Neuronal stem cell (in vitro differentiated cells): ENCODE measurements at regions not wholly inside any gene's neighbourhood (a gene's known extent, or its start where the extent isn't known, plus 50 kb on each side); places are given as distances from the start of the nearest gene placed in this dataset.
"Not testable (repeated sequence)": the region's sequence is repeated elsewhere in the genome, so short reads cannot be mapped to it uniquely, and the experiment has no call there.

Experiments
- DNase-seq: peaks from one replicate; pipeline ENCODE4 v3.0.0-alpha.2; 2013; ENCODE audit warnings: low spot score
- H2AFZ ChIP-seq: one replicate; pipeline ENCODE4 v1.6.1; 2013; ENCODE audit warnings: mild to moderate bottlenecking, low read length, inconsistent platforms
- H2AK5ac ChIP-seq: 2 replicates; pipeline ENCODE4 v1.6.1; 2013; ENCODE audit warnings: low read depth, mild to moderate bottlenecking, inconsistent platforms, low read length, moderate library complexity, mixed read lengths
- H2BK120ac ChIP-seq: 2 replicates; pipeline ENCODE4 v1.6.1; 2013; ENCODE audit warnings: low read depth, mild to moderate bottlenecking, inconsistent platforms, low read length, moderate library complexity, mixed read lengths
- H2BK12ac ChIP-seq: one replicate; pipeline ENCODE4 v1.6.1; 2013; ENCODE audit warnings: low read length, inconsistent platforms
- H2BK15ac ChIP-seq: 2 replicates; pipeline ENCODE4 v1.6.1; 2013; ENCODE audit warnings: mild to moderate bottlenecking, low read length, inconsistent platforms, mixed read lengths
- H2BK5ac ChIP-seq: one replicate; pipeline ENCODE4 v1.6.1; 2013; ENCODE audit warnings: inconsistent platforms, mild to moderate bottlenecking, low read length, moderate library complexity
- H3K14ac ChIP-seq: one replicate; pipeline ENCODE4 v1.6.1; 2013; ENCODE audit warnings: low read length, inconsistent platforms
- H3K18ac ChIP-seq: 2 replicates; pipeline ENCODE4 v1.6.1; 2013; ENCODE audit warnings: low read length, inconsistent platforms
- H3K23ac ChIP-seq: 2 replicates; pipeline ENCODE4 v1.6.1; 2013; ENCODE audit warnings: low read depth, mild to moderate bottlenecking, mixed read lengths, low read length, inconsistent platforms; ENCODE audit not compliant: poor library complexity
- H3K27ac ChIP-seq: replicated peaks from 3 replicates; pipeline ENCODE4 v1.5.1; 2013; ENCODE audit warnings: low read length, inconsistent platforms
- H3K27me3 ChIP-seq, 3 experiments: 2 replicates each; pipeline ENCODE4 v1.6.1; 2013; ENCODE audit warnings: low read length in 3 of 3, mild to moderate bottlenecking in 2 of 3, inconsistent platforms in 1 of 3, low read depth in 1 of 3, mixed read lengths in 1 of 3, moderate library complexity in 1 of 3; ENCODE audit not compliant: control insufficient read depth in 3 of 3, insufficient read depth in 3 of 3
- H3K36me3 ChIP-seq, 2 donors: replicated peaks in 1 of 2; 2 replicates each; pipeline ENCODE4 v1.6.1; 2013; ENCODE audit warnings: low read length in 2 of 2; ENCODE audit not compliant: control insufficient read depth in 2 of 2, insufficient read depth in 2 of 2
- H3K4ac ChIP-seq: 2 replicates; pipeline ENCODE4 v1.6.1; 2013; ENCODE audit warnings: inconsistent platforms, mild to moderate bottlenecking, low read length, moderate library complexity
- H3K4me1 ChIP-seq, 2 donors: 1 replicate in 1 of 2; 2 replicates in 1 of 2; pipeline ENCODE4 v1.6.1; 2013; ENCODE audit warnings: low read length in 2 of 2, low read depth in 1 of 2; ENCODE audit not compliant: control insufficient read depth in 2 of 2, insufficient read depth in 1 of 2
- H3K4me2 ChIP-seq: one replicate; pipeline ENCODE4 v1.6.1; 2013; ENCODE audit warnings: mild to moderate bottlenecking, low read length, inconsistent platforms; ENCODE audit not compliant: insufficient read depth, poor library complexity, severe bottlenecking
- H3K4me3 ChIP-seq, 2 donors: 2 replicates each; pipeline ENCODE4 v1.5.1; 2013; ENCODE audit warnings: low read length in 2 of 2, mild to moderate bottlenecking in 2 of 2, inconsistent platforms in 1 of 2, moderate library complexity in 1 of 2
- H3K79me1 ChIP-seq: one replicate; pipeline ENCODE4 v1.6.1; 2013; ENCODE audit warnings: low read depth, mild to moderate bottlenecking, inconsistent platforms, low read length, moderate library complexity
- H3K9ac ChIP-seq: one replicate; pipeline ENCODE4 v1.6.1; 2013; ENCODE audit warnings: mild to moderate bottlenecking, low read depth, low read length, inconsistent platforms; ENCODE audit not compliant: poor library complexity
- H3K9me3 ChIP-seq, 2 donors: replicated peaks in 1 of 2; 2 replicates each; pipeline versions ENCODE3 to v1.6.1; 2013; ENCODE audit warnings: low read length in 2 of 2, mild to moderate bottlenecking in 2 of 2, inconsistent platforms in 1 of 2, low read depth in 1 of 2, mixed read lengths in 1 of 2, moderate library complexity in 1 of 2; ENCODE audit not compliant: control insufficient read depth in 2 of 2, insufficient read depth in 1 of 2
- H4K8ac ChIP-seq: one replicate; pipeline ENCODE4 v1.6.1; 2013; ENCODE audit warnings: low read depth, mild to moderate bottlenecking, inconsistent platforms, low read length, moderate library complexity
- H4K91ac ChIP-seq: one replicate; pipeline ENCODE4 v1.6.1; 2013; ENCODE audit warnings: low read length, low read depth, mild to moderate bottlenecking, inconsistent platforms; ENCODE audit not compliant: poor library complexity
- WGBS, 2 donors: extraction: QIAGEN DNeasy Blood & Tissue Kit; methylation state at CpG; one replicate each; pipeline ENCODE4 v1.1.7; 2013; ENCODE audit warnings: missing lambda C conversion rate in 2 of 2, mixed read lengths in 1 of 2; ENCODE audit not compliant: insufficient read length in 2 of 2, insufficient replicate concordance in 1 of 2; ENCODE audit errors: extremely low coverage in 2 of 2; 5-methylcytosine and 5-hydroxymethylcytosine counted together

DNA sequence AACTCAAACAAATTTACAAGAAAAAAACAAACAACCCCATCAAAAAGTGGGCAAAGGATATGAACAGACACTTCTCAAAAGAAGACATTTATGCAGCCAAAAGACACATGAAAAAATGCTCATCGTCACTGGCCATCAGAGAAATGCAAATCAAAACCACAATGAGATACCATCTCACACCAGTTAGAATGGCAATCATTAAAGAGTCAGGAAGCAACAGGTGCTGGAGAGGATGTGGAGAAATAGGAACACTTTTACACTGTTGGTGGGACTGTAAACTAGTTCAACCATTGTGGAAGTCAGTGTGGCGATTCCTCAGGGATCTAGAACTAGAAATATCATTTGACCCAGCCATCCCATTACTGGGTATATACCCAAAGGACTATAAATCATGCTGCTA lies 228.1 kb upstream of the AKR1E2 start:
- H2AFZ ChIP-seq, H4K91ac ChIP-seq, H2BK12ac ChIP-seq, H3K36me3 ChIP-seq, H4K8ac ChIP-seq, H2AK5ac ChIP-seq, H3K4me2 ChIP-seq, H3K4me3 ChIP-seq, H2BK120ac ChIP-seq, H3K27ac ChIP-seq, H3K18ac ChIP-seq, H2BK5ac ChIP-seq, H3K9me3 ChIP-seq, H3K9ac ChIP-seq, DNase-seq, H2BK15ac ChIP-seq, H3K27me3 ChIP-seq, H3K4me1 ChIP-seq, H3K23ac ChIP-seq, H3K14ac ChIP-seq, H3K4ac ChIP-seq, H3K79me1 ChIP-seq: not testable (repeated sequence)
- no CpG with 5 or more reads among the region's 2 CpGs for WGBS, 2 donors

DNA sequence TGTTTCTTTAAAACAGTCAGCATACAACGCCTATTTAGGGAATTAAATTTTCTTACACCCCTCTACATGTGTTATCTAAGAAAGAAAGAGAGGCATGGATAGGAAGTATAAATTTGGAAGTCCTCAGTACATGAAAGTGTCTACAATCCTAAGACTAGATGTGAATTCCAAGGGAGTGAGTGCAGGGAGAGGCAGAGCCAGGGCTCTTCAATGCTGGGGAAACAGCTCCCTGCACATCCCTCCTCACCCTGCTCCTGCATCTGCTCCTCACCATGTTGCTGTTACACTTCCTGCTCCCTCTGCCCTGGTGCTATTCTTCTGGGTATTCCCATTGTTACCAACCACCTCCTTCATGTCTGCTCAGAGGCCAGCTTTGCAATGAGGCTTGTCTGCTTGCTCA lies 229.1 kb upstream of the AKR1E2 start:
- Histone ChIP-seq H2BK5ac (no peak overlapping the region), H2AFZ (peak overlapping the region; percentile 7), H3K9ac (no peak overlapping the region)

DNA sequence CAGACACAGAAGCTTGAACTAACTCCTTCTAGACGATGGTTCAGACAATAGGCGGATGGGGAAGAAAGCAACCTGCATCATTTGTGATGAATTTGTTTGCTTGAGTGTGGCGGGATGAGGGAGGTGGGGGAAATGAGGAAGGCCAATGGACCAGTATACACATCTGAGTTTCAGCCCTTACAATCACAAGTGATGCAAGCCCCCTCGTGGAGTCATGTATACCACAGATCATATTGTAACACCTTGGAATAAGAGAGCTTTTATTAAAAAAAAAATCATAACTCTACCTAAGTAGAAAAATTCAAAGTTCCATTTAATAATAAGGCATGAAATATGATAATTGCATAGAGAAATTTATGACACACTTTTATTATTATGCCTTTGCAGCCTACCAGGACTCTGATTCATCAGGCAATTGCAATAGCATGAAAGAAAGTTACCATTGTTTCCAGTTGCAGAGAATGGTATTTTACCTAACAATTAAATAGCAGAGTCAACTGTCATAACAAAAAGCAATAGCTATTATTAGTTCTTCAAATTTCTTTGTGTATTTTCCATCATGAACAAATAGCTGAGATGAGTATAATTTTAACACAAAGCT lies 230.2 kb upstream of the AKR1E2 start:
- no peak overlapping the region for H3K18ac ChIP-seq
- H3K9me3 ChIP-seq, result no peaks in the 10 kb centered on the region
- no peak overlapping the region for H2BK12ac ChIP-seq
- no peak for DNase-seq
- no peak overlapping the region for H3K4me2 ChIP-seq
- H4K91ac ChIP-seq, result no peak overlapping the region
- H3K9ac ChIP-seq, result no peak overlapping the region
- no peak overlapping the region for H2BK120ac ChIP-seq
- H3K14ac ChIP-seq, result no peak overlapping the region
- H2AK5ac ChIP-seq, result no peak overlapping the region
- H3K4me3 ChIP-seq, result no peak overlapping the region
- no peak overlapping the region for H3K4ac ChIP-seq
- no peak overlapping the region for H4K8ac ChIP-seq
- no peaks in the 10 kb centered on the region for H3K36me3 ChIP-seq
- H3K27ac ChIP-seq, result no peak overlapping the region
- H2BK15ac ChIP-seq, result no peak overlapping the region
- no CpG with 5 or more reads among the region's 4 CpGs for WGBS, 2 donors
- H3K79me1 ChIP-seq, result no peaks in the 10 kb centered on the region
- no peak overlapping the region for H3K23ac ChIP-seq
- H2BK5ac ChIP-seq, result no peak overlapping the region
- H3K27me3 ChIP-seq, result no peaks in the 10 kb centered on the region
- H3K4me1 ChIP-seq, result no peaks in the 10 kb centered on the region
- no peak overlapping the region for H2AFZ ChIP-seq

More for the DNA sequence above, 229.1 kb upstream of the AKR1E2 start:
- H3K79me1 ChIP-seq, result no peaks in the 10 kb centered on the region
- H4K8ac ChIP-seq, result no peak overlapping the region
- H3K4ac ChIP-seq, result no peak overlapping the region
- no peak overlapping the region for H3K27ac ChIP-seq
- no peak overlapping the region for H4K91ac ChIP-seq
- no peak overlapping the region for H3K4me3 ChIP-seq
- H2BK15ac ChIP-seq, result no peak overlapping the region
- no peak overlapping the region for H2BK12ac ChIP-seq
- no peak overlapping the region for H3K14ac ChIP-seq
- H3K27me3 ChIP-seq, result no peaks in the 10 kb centered on the region
- H3K36me3 ChIP-seq, result no peaks in the 10 kb centered on the region
- DNase-seq, result no peak
- H3K23ac ChIP-seq, result no peak overlapping the region
- no peak overlapping the region for H2BK120ac ChIP-seq
- no CpG with 5 or more reads among the region's 1 CpG for WGBS, 2 donors
- H3K4me2 ChIP-seq, result no peak overlapping the region
- no peak overlapping the region for H2AK5ac ChIP-seq
- no peaks in the 10 kb centered on the region for H3K9me3 ChIP-seq
- H3K18ac ChIP-seq, result peak overlapping the region; percentile 50
- no peaks in the 10 kb centered on the region for H3K4me1 ChIP-seq

DNA sequence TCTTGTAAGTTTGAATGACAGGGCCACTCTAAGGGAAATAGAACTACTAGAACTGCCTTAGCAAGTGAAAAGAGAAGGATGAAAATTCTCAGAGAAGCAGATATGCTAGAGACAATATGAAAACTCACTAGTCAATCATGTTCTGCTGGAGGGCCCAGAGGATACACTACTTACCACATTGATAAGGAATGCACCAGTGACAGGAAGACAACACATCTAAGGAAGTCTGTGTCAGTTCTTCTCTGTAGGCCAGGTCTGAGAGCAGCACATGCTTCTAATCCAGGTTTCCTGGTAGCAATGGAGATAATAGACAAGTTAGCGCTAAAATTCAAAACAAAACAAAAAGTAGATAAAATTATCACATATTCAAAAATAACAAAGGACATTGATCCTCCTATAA lies 235.2 kb upstream of the AKR1E2 start:
- Histone ChIP-seq H2BK12ac (no peak overlapping the region), H3K4me2 (no peak overlapping the region), H4K91ac (no peak overlapping the region), H3K9ac (no peak overlapping the region), H2AK5ac (no peak overlapping the region), H2BK5ac (no peak overlapping the region), H2BK15ac (no peak overlapping the region), H2AFZ (no peak overlapping the region), H3K27me3 (no peaks in the 10 kb centered on the region), H3K36me3 (no peaks in the 10 kb centered on the region), H3K79me1 (no peaks in the 10 kb centered on the region), H3K14ac (no peak overlapping the region), H2BK120ac (no peak overlapping the region), H3K18ac (no peak overlapping the region), H4K8ac (no peak overlapping the region), H3K23ac (no peak overlapping the region), H3K4ac (no peak overlapping the region), H3K4me3 (no peak overlapping the region), H3K27ac (no peak overlapping the region), H3K9me3 (no peaks in the 10 kb centered on the region), H3K4me1 (peaks cover 0 to 2% of the 10 kb centered on the region in 2 donors)
- no CpG with 5 or more reads among the region's 1 CpG for WGBS, 2 donors
- DNase-seq, result no peak
